Upper lobe of left lung (tissue), 6 donors: ENCODE measurements at regions not wholly inside any gene's neighbourhood (a gene's known extent, or its start where the extent isn't known, plus 50 kb on each side); places are given as distances from the start of the nearest gene placed in this dataset.

Source experiments
- ATAC-seq, 2 donors: fragments of 200-7000 bp; cut with Tn5 transposase; one replicate each; pipeline ENCODE4 v1.9.1; 2022; ENCODE audit warnings: mild to moderate bottlenecking in 2 of 2, moderate library complexity in 2 of 2; ENCODE audit not compliant: low FRiP score in 2 of 2
- DNase-seq, 2 donors: peaks; one replicate each; pipeline ENCODE4 v3.0.0-alpha.2; 2019 to 2020
- H3K27ac ChIP-seq, 4 donors: fragments of 200-600 bp; sonication (generic); one replicate each; pipeline ENCODE4 v1.5.1; 2016 to 2019
- H3K27me3 ChIP-seq, 4 donors: fragments of 200-600 bp; sonication (generic); one replicate each; pipeline ENCODE4 v1.5.1; 2017 to 2019
- H3K36me3 ChIP-seq, 4 donors: fragments of 200-600 bp; sonication (generic); one replicate each; pipeline ENCODE4 v1.5.1; 2016 to 2019
- H3K4me1 ChIP-seq, 4 donors: fragments of 200-600 bp; sonication (generic); one replicate each; pipeline ENCODE4 v1.5.1; 2018 to 2019
- H3K4me3 ChIP-seq, 4 donors: fragments of 200-600 bp; sonication (generic); one replicate each; pipeline ENCODE4 v1.5.1; 2017 to 2019; ENCODE audit warnings: mild to moderate bottlenecking in 2 of 4, moderate library complexity in 1 of 4
- H3K9me3 ChIP-seq, 4 donors: fragments of 200-600 bp; sonication (generic); one replicate each; pipeline ENCODE4 v1.5.1; 2018 to 2019
- CTCF ChIP-seq, 6 experiments: fragments of 450-650 bp in 4 of 6; fragments of 200-600 bp in 2 of 6; sonication (generic) in 2 of 6; IDR thresholded peaks; one replicate each; pipeline ENCODE4 v1.5.1; 2016 to 2019; ENCODE audit warnings: antibody characterized with exemption in 6 of 6
- EP300 ChIP-seq, 4 donors: sonication (generic); formaldehyde crosslinking; IDR thresholded peaks; one replicate each; pipeline ENCODE4 v1.5.1; 2017; ENCODE audit warnings: antibody characterized with exemption in 4 of 4, control low read depth in 2 of 4
- POLR2A ChIP-seq, 4 donors: fragments of 450-650 bp; IDR thresholded peaks; one replicate each; pipeline ENCODE4 v1.5.1; 2016 to 2017; ENCODE audit warnings: antibody characterized with exemption in 4 of 4, mild to moderate bottlenecking in 2 of 4
- POLR2AphosphoS5 ChIP-seq, 2 donors: sonication (generic); formaldehyde crosslinking; IDR thresholded peaks; one replicate each; pipeline ENCODE4 v1.5.1; 2017; ENCODE audit warnings: antibody characterized with exemption in 2 of 2
- WGBS, 2 donors: methylation state at CpG; one replicate each; pipeline ENCODE4 v1.1.5; 2017 to 2018; 5-methylcytosine and 5-hydroxymethylcytosine counted together
- donor health status: DM: no; HTN: no; CAD: no; lungs with moderate emphysema.
- donor health status: DM: no; HTN: yes; CAD: no; lungs with severe emphysema.

DNA sequence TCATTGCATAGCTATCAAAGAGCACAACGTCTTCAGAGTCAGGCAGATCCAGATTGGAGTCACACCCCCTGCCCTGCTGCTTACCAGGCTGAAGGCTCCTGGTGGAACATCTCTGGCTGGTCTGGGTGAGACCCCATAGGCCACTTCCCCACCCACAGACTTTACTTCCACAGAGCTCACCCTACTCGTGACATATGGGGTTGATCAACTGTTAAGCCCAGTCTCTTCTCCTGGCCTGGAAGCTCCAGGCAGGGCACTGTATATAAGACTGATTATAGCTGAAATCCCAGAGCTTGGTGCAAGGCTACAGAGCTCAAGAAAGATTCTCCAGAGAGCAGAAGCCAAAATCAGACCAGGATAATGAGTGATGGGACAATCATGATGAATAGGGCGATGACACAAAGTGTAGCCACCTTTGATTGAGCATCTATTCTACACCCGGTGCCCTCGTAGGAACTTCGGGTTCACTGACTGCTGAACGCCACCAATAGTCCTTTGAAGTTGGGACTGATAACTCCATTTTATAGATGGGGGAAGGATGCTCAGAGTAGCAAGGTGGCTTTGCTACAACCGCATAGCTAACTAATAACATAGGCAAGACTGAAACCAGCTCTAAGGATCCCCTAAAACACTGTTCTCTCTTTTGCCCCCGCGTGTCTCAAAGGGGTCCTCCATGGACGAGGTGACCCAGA lies 287.8 kb downstream of the BCL11B start:
- no peaks in the 10 kb centered on the region for H3K9me3 ChIP-seq
- DNase-seq (no peak), ATAC-seq (peak in 1 of 2 donors; percentile 51)
- no peaks in the 10 kb centered on the region for H3K36me3 ChIP-seq
- H3K27ac ChIP-seq = no peak overlapping the region
- no peaks in the 10 kb centered on the region for H3K4me1 ChIP-seq
- 75 to 82% methylated on average over 11 of the region's 11 CpGs for WGBS, 2 donors
- H3K27me3 ChIP-seq = no peaks in the 10 kb centered on the region
- no peak overlapping the region for H3K4me3 ChIP-seq
- TF ChIP-seq POLR2A (IDR thresholded peaks at IDR 0.05) = no peak
- TF ChIP-seq EP300 (IDR thresholded peaks at IDR 0.05) = no peak
- TF ChIP-seq POLR2AphosphoS5 (IDR thresholded peaks at IDR 0.05) = no peak
- TF ChIP-seq CTCF (IDR thresholded peaks at IDR 0.05) = no peak

- Histone ChIP-seq H3K27ac (no peak overlapping the region), H3K27me3 (no peaks in the 10 kb centered on the region), H3K4me1 (no peaks in the 10 kb centered on the region), H3K36me3 (no peaks in the 10 kb centered on the region), H3K9me3 (no peaks in the 10 kb centered on the region), H3K4me3 (no peak overlapping the region)
- ATAC-seq (peak in 1 of 2 donors; percentile 59), DNase-seq (peak in 1 of 2 donors; percentile 32)
- TF ChIP-seq EP300 (IDR thresholded peaks at IDR 0.05) (no peak), CTCF (IDR thresholded peaks at IDR 0.05) (no peak), POLR2AphosphoS5 (IDR thresholded peaks at IDR 0.05) (no peak), POLR2A (IDR thresholded peaks at IDR 0.05) (no peak)
- 63 to 87% methylated on average over 7 of the region's 7 CpGs for WGBS, 2 donors
These were observed 287.3 kb downstream of the BCL11B start for GRCh38 chr14:98984719-98985041.

DNA sequence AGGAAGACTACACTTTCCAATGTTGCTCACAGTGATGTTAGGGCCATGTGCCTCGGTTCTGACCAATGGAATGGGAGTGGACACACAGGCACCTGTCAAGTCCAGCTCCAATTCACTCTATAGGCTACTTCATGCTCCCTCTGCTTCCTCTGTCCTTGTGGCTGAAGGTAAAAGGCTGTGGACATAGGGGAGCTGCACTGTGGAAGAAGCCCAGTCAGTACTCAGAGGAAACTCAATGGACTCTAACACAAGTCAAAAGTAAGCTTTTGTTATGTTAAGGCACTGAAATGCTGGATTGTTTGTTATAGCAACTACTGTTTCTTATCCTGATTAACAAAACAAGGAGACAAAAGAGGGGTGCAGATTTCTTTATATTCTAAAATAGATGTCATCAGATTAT lies 278.2 kb downstream of the BCL11B start:
- DNase-seq (no peak), ATAC-seq (no peak)
- 57 to 62% methylated on average over 1 of the region's 1 CpG for WGBS, 2 donors
- Histone ChIP-seq H3K9me3 (no peaks in the 10 kb centered on the region), H3K27me3 (no peaks in the 10 kb centered on the region), H3K4me1 (no peaks in the 10 kb centered on the region), H3K27ac (no peak overlapping the region), H3K36me3 (no peaks in the 10 kb centered on the region), H3K4me3 (no peak overlapping the region)
- TF ChIP-seq POLR2AphosphoS5 (IDR thresholded peaks at IDR 0.05) = no peak
- TF ChIP-seq POLR2A (IDR thresholded peaks at IDR 0.05) = no peak
- no peak for TF ChIP-seq CTCF (IDR thresholded peaks at IDR 0.05)
- TF ChIP-seq EP300 (IDR thresholded peaks at IDR 0.05) = no peak

DNA sequence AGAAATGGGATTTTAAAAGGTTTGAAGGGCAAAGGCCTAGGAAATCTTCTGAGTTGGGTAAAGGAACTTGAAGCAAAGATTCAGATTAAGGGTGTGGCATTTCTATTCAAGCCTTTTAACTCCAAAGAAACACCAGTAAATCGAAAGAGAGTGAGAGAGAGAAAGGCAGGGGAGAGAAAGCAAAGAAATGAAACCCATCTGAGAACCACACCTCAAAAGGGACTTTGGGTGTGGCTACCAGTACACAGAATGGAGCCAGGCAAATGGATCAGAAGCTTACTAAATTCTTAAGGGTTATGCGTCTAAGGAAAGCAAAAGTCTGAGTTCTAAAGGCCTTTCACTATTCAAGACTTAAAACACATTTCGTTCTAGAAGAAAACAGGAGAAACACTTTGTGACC lies 277.4 kb downstream of the BCL11B start:
- ATAC-seq = no peak
- DNase-seq = no peak
- H3K9me3 ChIP-seq = no peaks in the 10 kb centered on the region
- H3K36me3 ChIP-seq = no peaks in the 10 kb centered on the region
- no peak for TF ChIP-seq EP300 (IDR thresholded peaks at IDR 0.05)
- TF ChIP-seq CTCF (IDR thresholded peaks at IDR 0.05) = no peak
- no peak for TF ChIP-seq POLR2A (IDR thresholded peaks at IDR 0.05)
- TF ChIP-seq POLR2AphosphoS5 (IDR thresholded peaks at IDR 0.05) = no peak
- H3K4me1 ChIP-seq = no peaks in the 10 kb centered on the region
- H3K27me3 ChIP-seq = no peaks in the 10 kb centered on the region
- WGBS, 2 donors = 84 to 89% methylated on average over 3 of the region's 3 CpGs
- H3K4me3 ChIP-seq = no peak overlapping the region
- no peak overlapping the region for H3K27ac ChIP-seq

- no peak for ATAC-seq
- Histone ChIP-seq H3K27me3 (no peaks in the 10 kb centered on the region), H3K4me3 (no peak overlapping the region), H3K9me3 (no peaks in the 10 kb centered on the region), H3K4me1 (no peaks in the 10 kb centered on the region), H3K36me3 (no peaks in the 10 kb centered on the region), H3K27ac (no peak overlapping the region)
- no peak for DNase-seq
- 88 to 98% methylated on average over 6 of the region's 6 CpGs for WGBS, 2 donors
- TF ChIP-seq CTCF (IDR thresholded peaks at IDR 0.05) = no peak
- TF ChIP-seq POLR2AphosphoS5 (IDR thresholded peaks at IDR 0.05) = no peak
- TF ChIP-seq EP300 (IDR thresholded peaks at IDR 0.05) = no peak
- TF ChIP-seq POLR2A (IDR thresholded peaks at IDR 0.05) = no peak
These were observed 274.3 kb downstream of the BCL11B start for GRCh38 chr14:98997526-98998205.
